ENCODE measurements at regions not wholly inside any gene's neighbourhood (a gene's known extent, or its start where the extent isn't known, plus 50 kb on each side); places are given as distances from the start of the nearest gene placed in this dataset.

- H3K27me3 ChIP-seq (ENCODE audit: insufficient read depth, low read length): peaks cover 36% of the 10 kb centered on the region
- H3K27me3 Mint-ChIP-seq (ENCODE audit: low read depth, unreplicated experiment): peaks cover 64% of the 10 kb centered on the region
These were observed 55.8 kb upstream of the PRR23E start for GRCh38 chr3:127137113-127137512.

GRCh38 chr3:127137757-127138536, 55.0 kb upstream of the PRR23E start:
- Histone ChIP-seq H3K79me2 (ENCODE audit: insufficient read depth, low read length) (no peaks in the 10 kb centered on the region), H3K27me3 (ENCODE audit: insufficient read depth, low read length) (peaks cover 30% of the 10 kb centered on the region), H3K27ac (ENCODE audit: low read depth, low read length) (no peak overlapping the region), H2AFZ (ENCODE audit: low read depth, low read length) (no peak overlapping the region), H3K36me3 (ENCODE audit: insufficient read depth, low read length) (no peaks in the 10 kb centered on the region), H3K9me3 (ENCODE audit: insufficient read depth, low read depth, low read length) (no peaks in the 10 kb centered on the region), H3K4me2 (ENCODE audit: low read length) (no peak overlapping the region), H3K9ac (ENCODE audit: low read length) (no peak overlapping the region), H4K20me1 (ENCODE audit: insufficient read depth, low read length) (no peaks in the 10 kb centered on the region), H3K4me1 (ENCODE audit: insufficient read depth, low read length) (no peaks in the 10 kb centered on the region), H3K4me3 (ENCODE audit: insufficient read depth, low read depth, low read length) (no peak overlapping the region)
- H3K4me1 Mint-ChIP-seq (ENCODE audit: low read depth, unreplicated experiment): peaks cover 8% of the 10 kb centered on the region
- TF ChIP-seq CTCF (IDR thresholded peaks at IDR 0.05; ENCODE audit: insufficient read depth, low read depth, low read length) (no peak), EZH2 (IDR thresholded peaks at IDR 0.05; ENCODE audit: insufficient read depth, low read length) (no peak)
- FAIRE-seq (no peak), DNase-seq (ENCODE audit: low read depth) (no peak)
- H3K27ac Mint-ChIP-seq (ENCODE audit: unreplicated experiment): peak overlapping the region; percentile 47
- peaks cover under 1% of the 10 kb centered on the region for H3K9me3 Mint-ChIP-seq (ENCODE audit: unreplicated experiment)
- H3K36me3 Mint-ChIP-seq (ENCODE audit: low read depth, unreplicated experiment): peaks cover 3% of the 10 kb centered on the region
- no peak overlapping the region for H3K4me3 Mint-ChIP-seq (ENCODE audit: unreplicated experiment)
- H3K27me3 Mint-ChIP-seq (ENCODE audit: low read depth, unreplicated experiment): peaks cover 60% of the 10 kb centered on the region

More at GRCh38 chr3:127137113-127137512, 55.8 kb upstream of the PRR23E start:
- H3K9me3 Mint-ChIP-seq (ENCODE audit: unreplicated experiment): no peaks in the 10 kb centered on the region
- Histone ChIP-seq H3K9me3 (ENCODE audit: insufficient read depth, low read depth, low read length) (no peaks in the 10 kb centered on the region), H4K20me1 (ENCODE audit: insufficient read depth, low read length) (no peaks in the 10 kb centered on the region), H3K9ac (ENCODE audit: low read length) (no peak overlapping the region), H3K4me1 (ENCODE audit: insufficient read depth, low read length) (no peaks in the 10 kb centered on the region), H2AFZ (ENCODE audit: low read depth, low read length) (no peak overlapping the region), H3K36me3 (ENCODE audit: insufficient read depth, low read length) (no peaks in the 10 kb centered on the region), H3K4me3 (ENCODE audit: insufficient read depth, low read depth, low read length) (no peak overlapping the region), H3K4me2 (ENCODE audit: low read length) (no peak overlapping the region), H3K79me2 (ENCODE audit: insufficient read depth, low read length) (no peaks in the 10 kb centered on the region), H3K27ac (ENCODE audit: low read depth, low read length) (no peak overlapping the region)
- H3K36me3 Mint-ChIP-seq (ENCODE audit: low read depth, unreplicated experiment): peaks cover 3% of the 10 kb centered on the region
- H3K4me3 Mint-ChIP-seq (ENCODE audit: unreplicated experiment): no peak overlapping the region
- TF ChIP-seq EZH2 (IDR thresholded peaks at IDR 0.05; ENCODE audit: insufficient read depth, low read length) (no peak), CTCF (IDR thresholded peaks at IDR 0.05; ENCODE audit: insufficient read depth, low read depth, low read length) (no peak)
- DNase-seq (ENCODE audit: low read depth) (no peak), FAIRE-seq (no peak)
- no peak overlapping the region for H3K27ac Mint-ChIP-seq (ENCODE audit: unreplicated experiment)
- H3K4me1 Mint-ChIP-seq (ENCODE audit: low read depth, unreplicated experiment): peaks cover 8% of the 10 kb centered on the region

Data from astrocyte (in vitro differentiated cells and primary cell).